ENCODE measurements at regions not wholly inside any gene's neighbourhood (a gene's known extent, or its start where the extent isn't known, plus 50 kb on each side); places are given as distances from the start of the nearest gene placed in this dataset.
"Not testable (repeated sequence)": the region's sequence is repeated elsewhere in the genome, so short reads cannot be mapped to it uniquely, and the experiment has no call there.

DNA sequence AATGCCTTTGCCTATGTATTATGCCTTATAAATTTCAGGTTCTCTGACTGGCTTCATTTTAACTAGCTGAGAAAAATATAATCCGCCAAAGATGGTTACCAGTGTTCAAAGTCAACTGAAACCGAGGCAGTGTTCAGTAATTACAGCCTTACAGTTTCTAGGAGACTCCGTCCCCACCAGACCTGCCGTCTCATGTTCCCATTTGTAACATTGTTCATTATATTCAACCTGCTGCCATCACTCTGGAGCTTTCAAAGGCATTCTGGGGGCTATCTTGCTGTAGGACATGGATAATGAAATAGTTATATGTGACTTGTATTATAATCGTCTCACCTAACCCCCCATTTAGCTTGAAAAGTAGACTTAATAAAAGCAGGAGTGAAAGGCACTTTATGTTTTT lies 302.5 kb downstream of the RWDD3 start:
- no peak for DNase-seq

DNA sequence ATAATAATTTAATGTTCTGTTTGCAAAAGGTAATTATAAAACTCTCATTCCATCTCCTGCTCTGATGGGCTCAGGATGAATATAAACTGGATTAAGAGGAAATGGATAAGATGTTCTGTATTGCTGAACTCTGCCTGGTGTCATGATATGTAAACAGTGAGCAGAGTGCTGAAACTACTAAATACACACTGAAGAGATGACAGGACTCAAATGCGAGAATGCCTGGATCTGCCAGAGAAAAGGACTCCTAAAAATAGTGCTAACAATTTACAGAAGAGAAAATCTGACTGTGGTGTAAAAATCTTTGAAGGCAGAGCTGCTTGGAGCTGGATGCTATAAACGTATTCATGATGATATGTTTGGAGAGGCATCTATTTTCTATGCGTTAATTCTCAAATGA lies 303.2 kb downstream of the RWDD3 start:
- no peak for DNase-seq

DNA sequence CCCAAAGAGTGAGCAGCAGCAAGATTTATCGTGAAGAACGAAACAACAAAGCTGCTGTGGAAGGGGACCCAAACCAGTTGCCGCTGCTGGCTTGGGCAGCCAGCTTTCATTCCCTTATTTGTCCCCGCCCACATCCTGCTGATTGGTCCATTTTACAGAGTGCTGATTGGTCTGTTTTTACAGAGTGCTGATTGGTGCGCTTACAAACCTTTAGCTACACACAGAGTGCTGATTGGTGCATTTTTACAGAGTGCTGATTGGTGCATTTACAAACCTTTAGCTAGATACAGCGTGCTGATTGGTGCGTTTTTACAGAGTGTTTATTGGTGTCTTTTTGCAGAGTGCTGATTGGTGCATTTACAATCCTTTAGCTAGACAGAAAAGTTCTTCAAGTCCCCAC lies 304.2 kb downstream of the RWDD3 start:
- not testable (repeated sequence) for DNase-seq

DNA sequence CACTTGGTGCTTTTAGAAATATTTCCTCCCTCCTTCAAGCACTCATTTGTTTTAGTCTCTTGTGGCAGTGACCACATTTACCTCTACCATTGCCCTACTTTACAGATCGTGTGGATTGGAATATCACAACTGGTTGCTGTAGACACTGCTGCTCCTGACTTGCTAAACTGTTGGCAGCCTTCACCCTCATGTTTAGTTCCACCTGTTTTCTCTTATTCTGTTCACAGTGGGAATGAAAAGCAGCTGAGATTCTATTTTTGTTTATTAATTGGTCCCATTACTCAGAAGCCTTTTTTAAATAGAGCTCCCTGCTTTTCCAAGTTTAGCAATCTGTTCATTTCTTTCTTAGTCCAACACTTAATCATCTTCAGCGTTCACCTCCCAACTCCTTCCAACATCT lies 308.9 kb downstream of the RWDD3 start:
- DNase-seq = no peak

DNA sequence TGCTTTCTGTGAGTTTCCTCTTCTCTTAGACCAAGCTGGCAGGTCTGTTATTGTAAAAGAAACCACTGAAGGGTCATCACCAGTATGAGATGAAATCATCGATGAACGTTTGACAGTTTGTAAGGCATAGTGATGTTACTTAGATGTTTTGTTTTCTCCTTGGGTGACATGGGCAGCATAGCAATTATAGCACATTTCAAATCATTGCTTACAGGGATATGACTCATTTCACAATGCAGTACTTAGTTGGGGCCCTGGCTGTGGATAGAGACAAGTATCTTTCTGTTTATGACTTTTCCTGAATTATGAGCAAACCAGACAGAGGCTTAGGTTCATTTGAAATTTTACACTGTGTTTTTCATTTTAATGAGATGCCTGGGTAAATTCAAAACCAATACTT lies 313.0 kb downstream of the RWDD3 start:
- DNase-seq = peak; percentile 51

DNA sequence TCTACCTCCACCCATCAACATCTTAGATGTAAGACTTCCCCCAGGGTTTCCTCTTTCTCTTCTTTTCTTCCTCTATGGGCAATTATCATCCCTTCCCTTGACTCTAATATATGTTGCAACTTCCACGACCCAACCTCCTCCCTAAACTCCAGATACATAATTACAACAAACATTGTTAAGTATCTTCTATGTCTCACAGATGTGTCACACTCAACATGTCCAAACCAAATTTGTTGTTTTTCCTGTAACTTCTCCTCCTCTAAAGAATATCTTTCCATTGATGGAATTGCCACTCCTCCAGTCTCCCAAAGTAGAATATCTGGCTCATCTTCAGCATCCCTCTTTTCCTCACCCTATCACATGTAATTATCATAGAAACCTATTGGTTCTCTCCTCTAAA lies 314.2 kb downstream of the RWDD3 start:
- no peak for DNase-seq

DNA sequence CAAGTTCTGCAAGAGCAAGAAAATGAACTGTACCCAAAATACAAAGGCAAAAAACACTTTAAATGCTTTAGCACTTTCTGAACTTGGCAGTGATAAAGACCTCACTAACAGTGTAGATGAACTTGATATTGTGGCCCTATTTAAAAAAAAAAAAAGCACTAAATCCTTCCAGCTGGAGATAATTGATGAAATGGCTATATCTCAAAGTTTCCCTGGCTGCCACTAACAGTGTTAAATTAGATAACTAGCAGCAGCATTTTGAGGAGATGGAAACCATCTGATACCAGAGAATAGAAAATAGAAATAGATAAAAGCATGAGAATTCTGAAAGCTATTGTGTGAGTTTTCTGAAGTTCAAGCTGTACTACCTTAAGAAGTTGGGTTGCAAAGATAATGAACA lies 317.2 kb downstream of the RWDD3 start:
- DNase-seq = no peak

DNA sequence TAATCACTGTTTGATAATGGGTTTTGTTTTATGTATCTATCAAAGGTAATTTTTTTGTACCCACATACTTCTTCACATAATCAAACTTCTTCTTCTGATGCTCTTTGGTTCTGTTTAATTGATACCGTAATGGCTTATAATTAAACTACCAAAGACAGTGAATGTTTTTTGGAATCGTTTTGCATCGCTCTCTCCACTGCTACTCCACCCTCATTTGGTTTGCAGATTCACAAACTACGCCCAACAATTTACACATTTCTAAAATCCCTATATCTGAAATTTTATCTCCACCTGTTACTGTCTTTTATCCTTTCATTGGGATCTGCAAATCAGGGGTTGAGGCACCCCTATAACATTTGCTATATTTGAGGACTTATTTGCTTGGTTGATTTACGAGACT lies 319.6 kb downstream of the RWDD3 start:
- no peak for DNase-seq

DNA sequence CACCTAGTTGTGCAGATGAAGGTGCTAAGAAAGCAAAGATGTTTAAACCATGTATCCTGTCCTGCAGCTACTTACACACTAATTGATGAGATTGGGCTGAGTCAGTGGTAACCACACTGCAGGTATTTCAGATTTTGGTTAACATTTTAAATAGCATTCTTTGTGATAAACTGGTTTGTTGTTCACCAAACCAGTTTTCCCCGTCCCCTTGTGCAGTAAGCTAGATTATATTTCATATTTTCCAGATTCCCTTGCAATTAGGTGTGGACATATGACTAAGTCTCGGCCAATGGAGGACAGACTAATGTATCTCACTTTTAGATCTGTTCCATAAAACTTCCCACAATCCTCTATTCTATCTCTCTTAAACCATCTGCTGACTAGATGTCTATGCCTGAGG lies 320.4 kb downstream of the RWDD3 start:
- no peak for DNase-seq

DNA sequence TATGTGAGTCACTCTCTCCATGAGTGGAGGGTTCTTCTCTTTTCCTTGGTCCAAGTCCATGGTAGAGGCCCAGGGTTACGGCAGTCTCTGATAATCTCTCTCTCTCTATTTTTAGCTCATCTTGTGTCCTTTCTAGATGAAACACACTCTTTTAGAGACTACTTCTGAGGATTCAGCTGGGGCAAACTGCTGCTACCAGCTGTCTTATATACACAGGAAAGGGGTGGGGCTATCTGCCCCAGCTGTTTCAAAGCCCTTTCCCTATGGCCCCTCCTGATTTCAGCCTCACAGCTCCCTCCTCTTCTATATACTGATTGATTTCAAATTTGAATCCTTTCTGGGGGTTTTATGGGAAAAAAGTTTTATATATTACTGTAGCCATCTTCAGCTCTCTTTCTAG lies 324.8 kb downstream of the RWDD3 start:
- DNase-seq = no peak

DNA sequence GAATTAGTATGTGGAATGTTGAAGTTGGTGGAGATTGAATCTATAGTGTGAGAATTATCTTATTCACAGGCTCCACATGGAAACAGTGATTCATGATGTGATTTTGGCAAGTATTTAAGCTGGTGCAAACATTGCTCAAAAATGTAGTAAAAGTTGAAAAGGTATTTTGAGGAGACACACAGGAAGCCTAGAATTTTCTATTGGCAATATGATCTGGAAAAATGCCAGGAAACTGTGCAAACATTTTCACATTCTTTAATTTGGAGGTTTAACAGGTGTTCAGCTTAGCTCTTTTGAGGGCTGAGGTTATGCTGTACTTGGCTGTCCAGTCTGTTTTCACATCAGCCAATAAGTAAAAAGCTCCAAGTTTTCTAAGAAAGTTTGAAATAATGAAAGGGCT lies 327.3 kb downstream of the RWDD3 start:
- DNase-seq = peak; percentile 12

DNA sequence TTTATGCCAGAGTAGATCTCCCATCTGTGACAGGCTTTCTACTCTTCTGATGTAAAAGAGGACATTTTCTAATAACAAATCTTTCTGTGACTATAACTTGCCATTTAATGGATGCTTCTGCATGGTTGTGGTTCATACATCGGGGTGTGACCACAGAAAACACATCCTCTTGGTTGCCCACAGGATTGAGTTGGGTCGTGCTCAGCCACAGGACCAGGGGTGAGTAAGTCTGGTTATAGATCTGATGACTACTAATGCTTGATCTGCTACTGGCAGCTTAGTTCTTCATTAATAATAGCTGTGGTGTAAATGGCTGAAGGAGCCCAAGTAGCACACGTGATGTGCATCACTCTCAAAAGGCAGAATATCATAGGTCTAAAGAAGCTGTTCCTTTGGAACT lies 328.2 kb downstream of the RWDD3 start:
- no peak for DNase-seq

DNA sequence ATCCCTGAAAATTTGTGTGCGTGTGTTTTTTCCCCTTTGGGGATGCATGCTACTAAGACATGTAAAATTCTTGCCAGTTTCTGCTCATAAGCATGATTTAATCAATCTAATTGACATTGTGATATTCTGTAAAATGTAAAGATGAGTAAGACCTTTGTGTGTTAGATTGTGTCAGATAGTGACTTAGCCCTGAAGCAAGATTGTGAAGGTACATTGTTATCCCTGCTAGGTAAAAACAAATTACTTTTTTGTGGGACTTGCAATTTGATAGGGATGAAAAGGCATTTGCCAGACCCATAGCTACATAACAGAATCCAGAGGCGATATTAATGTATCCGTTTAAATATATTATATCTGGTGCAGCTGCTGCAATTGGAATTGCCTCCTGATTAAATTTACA lies 338.0 kb downstream of the RWDD3 start:
- no peak for DNase-seq

DNA sequence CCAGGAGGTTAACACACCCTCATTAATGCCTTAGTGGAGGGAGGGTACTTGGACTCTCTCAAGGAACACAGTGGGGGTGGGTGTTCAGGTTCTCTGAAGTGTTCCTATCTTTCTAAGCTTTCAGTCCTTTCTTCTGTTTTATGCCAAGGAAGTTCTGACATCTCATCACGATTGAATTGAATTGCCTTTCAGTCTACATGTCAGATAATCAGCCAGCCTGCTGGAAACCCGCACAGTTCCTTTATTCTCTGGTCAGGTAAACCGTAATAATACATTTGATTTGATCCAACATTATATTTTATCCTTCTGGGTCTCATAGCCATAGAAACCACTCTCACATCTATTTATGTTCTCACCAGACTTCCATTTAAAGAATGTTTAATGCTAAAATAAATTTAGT lies 339.0 kb downstream of the RWDD3 start:
- no peak for DNase-seq

DNA sequence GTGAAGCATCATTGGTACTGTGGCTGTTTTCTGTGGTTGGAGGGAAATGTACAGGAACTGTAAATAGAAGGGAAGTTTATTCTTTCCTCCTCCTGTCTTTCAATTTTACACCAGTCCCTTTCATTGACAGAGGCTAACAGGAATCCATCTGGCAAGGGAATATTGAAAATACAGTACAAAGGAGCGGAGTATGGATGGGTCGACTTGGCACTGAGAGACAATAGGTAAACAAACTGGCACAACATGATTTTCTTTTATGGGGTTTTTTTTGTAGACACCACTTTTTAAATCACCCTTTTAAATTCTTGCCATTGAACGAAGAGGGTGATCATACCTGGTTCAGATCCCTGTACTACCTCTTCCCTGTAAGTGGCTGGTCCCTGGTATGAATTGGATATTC lies 341.3 kb downstream of the RWDD3 start:
- no peak for DNase-seq

DNA sequence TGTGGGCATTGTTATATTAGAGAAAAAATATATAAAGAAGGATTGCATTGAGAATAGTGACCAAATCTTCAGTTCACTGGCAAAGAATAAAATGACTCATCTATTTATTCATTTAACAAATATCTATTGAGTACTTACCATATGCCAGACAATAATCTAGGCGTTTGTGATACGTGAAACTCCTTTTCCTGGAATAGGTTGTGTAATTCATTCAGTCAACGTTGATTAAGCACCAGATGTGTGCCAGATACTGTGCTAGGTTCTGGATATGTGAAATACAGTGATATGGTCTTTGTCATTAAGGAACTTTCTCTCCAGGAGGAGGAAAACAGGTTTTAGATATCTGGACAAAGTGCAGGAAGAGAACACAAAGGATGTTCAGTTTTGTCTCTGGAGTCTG lies 344.5 kb downstream of the RWDD3 start:
- DNase-seq = no peak

DNA sequence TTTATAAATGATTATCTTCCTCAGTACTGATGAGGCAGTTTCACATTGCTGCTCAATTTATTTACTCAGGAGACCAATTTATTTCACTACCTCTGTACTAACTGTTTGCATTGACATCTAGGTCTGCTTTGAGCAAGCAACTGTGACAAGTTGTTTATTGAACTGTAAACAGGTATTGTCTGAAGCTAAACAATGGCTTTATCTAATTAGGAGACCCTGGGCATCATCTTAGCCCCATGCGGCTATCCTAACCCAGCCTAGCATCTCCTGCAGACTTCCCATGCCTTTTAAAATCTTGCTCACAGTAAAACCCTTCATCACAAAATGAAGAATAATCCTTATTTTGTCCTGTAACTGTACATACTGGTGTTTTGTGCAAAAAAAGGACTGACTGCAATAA lies 348.2 kb downstream of the RWDD3 start:
- DNase-seq = peak; percentile 43

DNA sequence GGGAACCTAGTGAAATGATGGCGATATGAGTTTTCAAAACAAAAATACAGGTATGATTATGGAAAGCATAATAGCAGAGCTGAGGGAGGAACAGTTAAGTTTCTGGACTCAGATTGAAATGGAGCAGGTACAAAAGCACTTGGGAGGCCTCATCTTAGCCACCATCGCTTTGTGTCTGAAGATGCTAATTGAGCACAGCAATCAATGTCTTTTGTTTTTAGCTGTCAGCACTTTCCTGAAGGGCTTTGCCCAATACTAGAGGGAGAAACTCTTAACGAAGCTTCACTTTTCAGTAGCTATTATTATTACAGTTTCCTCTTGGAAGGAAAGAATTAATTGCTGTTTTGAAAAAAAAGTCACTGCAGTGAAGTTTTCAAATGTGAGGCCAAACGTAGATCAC lies 348.7 kb downstream of the RWDD3 start:
- DNase-seq = no peak

DNA sequence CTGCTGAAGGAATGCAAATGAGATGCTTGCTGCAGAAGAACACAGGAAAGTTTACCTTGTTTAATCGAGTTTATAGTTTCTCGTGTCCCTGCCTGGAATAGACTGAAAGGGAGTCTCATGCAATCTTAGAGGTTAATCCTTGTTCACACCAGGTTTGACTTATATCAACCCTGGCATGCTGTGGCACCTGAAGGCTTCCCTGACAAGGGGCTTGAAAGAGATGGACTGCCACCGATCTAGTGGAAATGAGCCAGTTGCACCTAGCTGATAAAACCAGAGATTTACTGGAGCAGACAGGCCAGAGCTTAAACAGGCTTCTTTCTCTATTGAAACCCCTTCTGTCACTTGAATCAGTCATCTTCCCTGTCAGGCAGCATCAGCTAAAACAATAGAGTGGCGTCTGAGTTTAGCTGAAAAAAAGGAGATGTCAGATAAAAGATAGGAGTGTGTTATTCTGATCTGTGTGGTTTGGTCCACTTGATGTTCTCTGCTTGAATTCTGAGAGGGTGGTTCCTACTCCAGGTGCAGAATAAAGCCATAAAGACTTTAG lies 349.7 kb downstream of the RWDD3 start:
- DNase-seq = peak; percentile 40

DNA sequence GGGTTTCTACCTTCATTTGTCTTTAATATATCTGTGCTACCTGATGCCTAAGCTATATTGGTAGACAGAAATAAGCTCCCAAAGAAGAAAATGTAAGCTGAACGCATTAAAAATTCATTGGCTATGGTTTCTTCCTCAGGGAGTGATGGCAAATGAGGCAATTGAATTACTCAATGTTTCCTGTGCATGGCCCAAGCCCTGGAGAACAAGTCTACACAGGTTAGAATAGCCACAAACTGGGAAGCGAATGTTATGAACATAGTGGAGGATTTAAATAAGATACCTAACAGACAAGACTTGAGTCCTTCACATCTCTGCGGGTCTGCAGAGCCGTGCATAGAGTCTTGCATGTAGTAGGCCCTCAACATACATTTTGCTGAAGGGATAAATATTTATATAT lies 350.3 kb downstream of the RWDD3 start:
- DNase-seq = peak; percentile 24

DNA sequence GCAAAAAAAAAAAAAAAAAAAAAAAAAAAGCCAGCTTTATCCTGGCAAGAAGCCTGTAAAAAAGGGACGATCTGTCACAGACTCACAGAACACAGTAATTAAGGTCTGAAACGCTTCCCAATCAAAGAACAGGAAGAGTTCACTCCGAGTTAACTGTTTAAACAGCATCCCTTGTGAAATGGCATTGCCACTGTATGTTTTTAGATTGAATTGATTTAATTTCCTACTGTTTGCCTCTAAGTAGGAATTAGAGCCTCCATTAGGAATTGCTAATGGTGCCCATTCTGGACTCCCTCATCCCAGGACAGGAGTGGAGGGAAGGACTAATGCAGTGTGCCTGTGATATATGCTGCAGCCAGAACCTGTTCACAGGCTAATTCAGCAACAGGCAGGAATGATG lies 370.8 kb downstream of the RWDD3 start:
- no peak for DNase-seq

DNA sequence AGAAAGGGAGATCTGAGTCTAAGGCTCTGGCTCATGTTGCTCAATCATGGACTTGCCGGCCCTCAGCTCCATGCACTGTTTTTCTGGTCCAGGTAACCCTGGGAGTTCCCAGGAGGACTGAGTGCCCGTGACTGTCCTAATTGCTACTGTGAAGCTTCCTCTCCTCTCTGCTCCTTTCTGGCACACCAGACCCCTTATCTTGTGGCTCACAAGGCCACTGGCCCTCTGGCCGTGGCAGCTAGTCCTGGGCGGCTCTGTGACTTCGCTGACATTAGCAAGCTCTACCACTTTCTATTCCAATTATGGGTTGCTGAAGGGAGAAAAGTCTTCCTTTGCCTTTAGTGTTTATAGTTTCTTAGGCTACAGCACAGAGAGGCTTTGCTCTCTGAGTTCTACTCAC lies 380.2 kb downstream of the RWDD3 start:
- DNase-seq = no peak

DNA sequence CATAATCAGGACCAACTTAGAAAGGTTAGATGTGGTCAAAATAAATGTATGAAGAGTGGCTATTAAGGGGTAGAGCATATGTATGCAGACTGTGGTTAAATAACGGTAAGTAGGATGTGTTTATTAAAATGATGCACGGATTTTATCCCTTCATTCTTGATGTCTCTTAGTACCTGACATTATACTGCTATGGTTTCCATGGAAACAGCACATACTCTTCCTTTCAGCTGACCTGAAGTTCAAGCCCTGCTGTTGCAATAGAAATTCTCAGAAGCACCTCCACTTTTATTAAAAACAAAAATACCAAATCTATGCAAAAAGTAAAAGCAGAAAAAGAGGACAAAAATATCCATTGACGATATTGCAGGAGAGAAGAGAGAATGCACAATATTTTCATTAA lies 381.4 kb downstream of the RWDD3 start:
- no peak for DNase-seq

DNA sequence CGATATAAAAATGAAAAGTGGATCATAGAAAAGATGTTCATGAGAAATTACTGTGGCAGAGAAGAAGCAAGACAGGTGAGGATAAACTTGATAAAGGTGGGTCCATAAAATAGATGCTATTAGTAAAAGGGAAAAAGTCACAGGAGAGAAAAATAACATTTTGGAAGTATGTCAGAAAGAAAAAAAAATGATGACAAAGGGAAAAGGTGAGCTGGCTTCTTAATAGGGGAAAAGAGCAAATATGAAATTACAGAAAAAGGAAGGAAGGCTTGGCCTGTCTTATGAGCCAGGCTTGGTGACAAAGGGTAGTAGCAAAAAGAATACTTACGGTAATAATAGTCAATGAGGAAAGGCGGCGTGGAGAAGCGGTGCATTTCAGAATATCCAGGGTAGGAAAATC lies 386.1 kb downstream of the RWDD3 start:
- no peak for DNase-seq

DNA sequence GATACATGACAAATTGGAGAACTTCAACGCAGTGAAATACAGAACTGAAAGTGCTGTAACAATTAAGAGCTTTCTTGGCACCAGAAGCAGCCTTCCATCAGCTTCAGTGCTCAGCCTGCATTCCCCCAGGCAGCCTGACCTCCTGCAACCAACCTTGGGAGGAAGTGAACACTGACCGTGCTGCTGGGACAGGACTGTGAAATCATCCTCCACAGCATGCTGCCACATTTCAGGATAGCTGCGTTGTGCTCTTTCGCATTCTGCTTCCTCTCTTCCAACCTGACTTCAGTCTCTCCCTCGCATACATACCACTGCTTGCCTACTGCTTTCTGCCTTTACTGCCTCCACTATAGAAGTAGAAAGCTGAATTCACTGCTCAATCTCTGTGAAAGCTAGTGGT lies 388.6 kb downstream of the RWDD3 start:
- DNase-seq = no peak

DNA sequence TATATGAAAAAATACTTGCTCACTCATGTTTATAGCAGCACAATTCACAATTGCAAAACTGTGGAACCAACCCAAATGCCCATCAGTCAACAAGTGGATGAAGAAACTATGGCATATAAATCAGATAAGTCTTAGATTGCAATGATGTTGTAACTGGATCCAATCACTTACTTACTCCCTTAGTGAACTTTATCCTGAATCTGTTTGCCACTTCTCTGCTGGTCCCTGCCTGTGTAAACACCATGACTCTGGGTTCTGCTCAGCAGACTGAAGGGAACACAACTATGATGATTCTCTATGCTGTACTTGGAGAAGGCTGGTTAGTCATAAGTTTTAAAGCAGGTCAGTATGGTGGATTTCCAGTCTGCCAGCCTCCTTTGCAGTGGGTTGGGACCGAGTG lies 391.2 kb downstream of the RWDD3 start:
- DNase-seq = no peak

Data from NCI-H510A treated with DMSO at 0.1 percent for 48 hours (cell line).